GM12891 (cell line): ENCODE measurements at regions not wholly inside any gene's neighbourhood (a gene's known extent, or its start where the extent isn't known, plus 50 kb on each side); places are given as distances from the start of the nearest gene placed in this dataset.

ENCODE experiments used
- PAX5 ChIP-seq: IDR thresholded peaks from 2 replicates; pipeline ENCODE4 v1.6.1; 2011; ENCODE audit warnings: low read length, moderate library complexity, mild to moderate bottlenecking; ENCODE audit not compliant: insufficient read depth, severe bottlenecking
- POLR2A ChIP-seq: IDR thresholded peaks from 2 replicates; pipeline ENCODE4 v1.6.1; 2011; ENCODE audit warnings: low read depth, low read length, control low read depth
- POLR2AphosphoS5 ChIP-seq: IDR thresholded peaks from 2 replicates; pipeline ENCODE4 v1.6.1; 2011; ENCODE audit warnings: low read depth, low read length, control low read depth
- POU2F2 ChIP-seq: IDR thresholded peaks from 2 replicates; pipeline ENCODE4 v1.6.1; 2011; ENCODE audit warnings: low read depth, mild to moderate bottlenecking, control low read depth, low read length, moderate library complexity
- SPI1 ChIP-seq: IDR thresholded peaks from 2 replicates; pipeline ENCODE4 v1.6.1; 2011; ENCODE audit warnings: low read depth, low read length, control low read depth
- TAF1 ChIP-seq: IDR thresholded peaks from 2 replicates; pipeline ENCODE4 v1.6.1; 2011; ENCODE audit warnings: low read depth, low read length, control low read depth

DNA sequence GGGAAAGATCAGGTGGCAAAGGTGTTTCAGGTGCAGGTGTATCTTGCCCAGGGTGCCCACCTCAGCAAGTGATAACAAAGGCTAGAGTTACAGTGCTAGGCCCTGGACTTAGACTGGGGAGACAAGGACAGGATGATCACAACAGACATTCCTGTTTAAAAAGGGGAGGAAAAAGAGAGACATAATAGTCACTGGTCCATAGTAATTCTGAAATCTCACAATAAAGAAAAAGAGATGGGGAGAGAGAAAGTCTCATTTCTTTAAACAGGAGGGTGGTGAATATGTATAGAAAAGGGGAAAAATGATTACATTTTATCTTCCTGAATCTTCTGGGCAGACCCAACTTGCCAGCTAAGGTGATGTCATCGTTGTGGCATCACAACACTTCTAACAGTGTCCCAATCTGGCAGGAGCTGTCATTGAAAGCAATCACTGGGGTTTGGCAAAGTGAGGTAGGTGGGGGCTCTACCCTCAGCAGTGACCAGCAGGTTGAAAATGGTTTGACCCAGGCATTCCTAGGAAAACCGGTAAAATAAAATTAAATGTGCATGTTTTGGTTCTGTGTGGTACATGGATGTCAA lies 99.5 kb downstream of the ZNF621 start:
- TF ChIP-seq POLR2A (no peak), POLR2AphosphoS5 (no peak), TAF1 (no peak), SPI1 (no peak), PAX5 (no peak), POU2F2 (no peak)
